GM12878 (cell line): ENCODE measurements at regions not wholly inside any gene's neighbourhood (a gene's known extent, or its start where the extent isn't known, plus 50 kb on each side); places are given as distances from the start of the nearest gene placed in this dataset.

Experiments
- ATAC-seq: fragments of 200-7000 bp; cut with Tn5 transposase; 3 replicates; pipeline ENCODE4 v1.9.1; 2020; ENCODE audit warnings: mild to moderate bottlenecking, moderate library complexity
- BruUV-seq: library from RNA; stranded (reverse); fragments of 400-500 nt; replicated peaks from 2 replicates; lab custom pipeline; 2021; lab: Mats Ljungman, UMichigan
- CTCF ChIA-PET: fragments of 300-600 bp; sonication (Branson Sonifier 250); formaldehyde crosslinking; extraction: SDS; loops from one replicate; lab custom pipeline; 2021; ENCODE audit warnings: inconsistent platforms; lab: Yijun Ruan, JAX
- POLR2A ChIA-PET: fragments of 350-600 bp; formaldehyde crosslinking; extraction: SDS; loops from one replicate; lab custom pipeline; 2021; ENCODE audit warnings: inconsistent platforms; lab: Charles Lee
- RAD21 ChIA-PET: fragments of 300-600 bp; sonication (Branson Sonifier 250); formaldehyde crosslinking; loops from one replicate; lab custom pipeline; 2023; ENCODE audit warnings: antibody characterized with exemption; ENCODE audit not compliant: unreplicated experiment; lab: Charles Lee
- SMC1A ChIA-PET: fragments of 300-600 bp; sonication (Branson Sonifier 250); formaldehyde crosslinking; loops from one replicate; lab custom pipeline; 2023; ENCODE audit not compliant: unreplicated experiment, uncharacterized antibody; lab: Charles Lee
- DNase-seq: peaks from one replicate; pipeline ENCODE4 v3.0.0-alpha.2; 2011; ENCODE audit warnings: low read depth, low spot score
- FAIRE-seq: peaks from 3 replicates; lab custom pipeline; 2011; peaks lifted over from hg19 to GRCh38; lab: Jason Lieb, UNC
- H2AFZ ChIP-seq: 2 replicates; pipeline ENCODE4 v1.6.0; 2011; ENCODE audit warnings: low read depth, low read length, control low read depth; ENCODE audit not compliant: control insufficient read depth
- H3K27ac ChIP-seq: 2 replicates; pipeline ENCODE4 v1.5.1; 2011; ENCODE audit warnings: control low read depth; ENCODE audit not compliant: control insufficient read depth, insufficient read depth
- H3K27me3 ChIP-seq, 2 experiments: replicated peaks in 1 of 2; 2 replicates each; pipeline versions ENCODE4 v1.6.0 to v1.6.1; 2011; ENCODE audit warnings: low read length in 1 of 2; ENCODE audit not compliant: control insufficient read depth in 2 of 2, insufficient read depth in 2 of 2
- H3K36me3 ChIP-seq, 2 experiments: 2 replicates each; pipeline ENCODE4 v1.5.1; 2011; ENCODE audit warnings: low read length in 1 of 2; ENCODE audit not compliant: control insufficient read depth in 2 of 2, insufficient read depth in 2 of 2
- H3K4me1 ChIP-seq: 2 replicates; pipeline ENCODE4 v1.6.1; 2011; ENCODE audit warnings: mild to moderate bottlenecking, low read length, moderate library complexity, mixed read lengths; ENCODE audit not compliant: control insufficient read depth, insufficient read depth
- H3K4me2 ChIP-seq: 2 replicates; pipeline ENCODE4 v1.6.0; 2011; ENCODE audit warnings: control low read depth; ENCODE audit not compliant: control insufficient read depth, insufficient read depth
- H3K4me3 ChIP-seq: fragments of 200-600 bp; sonication (generic); 2 replicates; pipeline ENCODE4 v1.5.1; 2016
- H3K79me2 ChIP-seq: 2 replicates; pipeline ENCODE4 v1.6.0; 2011; ENCODE audit warnings: low read length; ENCODE audit not compliant: control insufficient read depth, insufficient read depth
- H3K9ac ChIP-seq: 2 replicates; pipeline ENCODE4 v1.8.0; 2011; ENCODE audit warnings: low read length, control low read depth, mixed read lengths; ENCODE audit not compliant: control insufficient read depth, insufficient read depth
- H3K9me3 ChIP-seq: replicated peaks from 3 replicates; pipeline ENCODE4 v1.5.1; 2011; ENCODE audit warnings: mild to moderate bottlenecking, low read length; ENCODE audit not compliant: control insufficient read depth, insufficient read depth
- H4K20me1 ChIP-seq: 2 replicates; pipeline ENCODE4 v1.6.0; 2011; ENCODE audit not compliant: control insufficient read depth, insufficient read depth
- MXI1 ChIP-seq: fragments of 150-350 bp; IDR thresholded peaks from 2 replicates; pipeline ENCODE4 v1.6.1; 2011; ENCODE audit warnings: low read depth, mild to moderate bottlenecking, inconsistent platforms, low read length, improper control_type of control experiment
- RAD21 ChIP-seq: IDR thresholded peaks from 2 replicates; pipeline ENCODE4 v1.6.1; 2011; ENCODE audit warnings: mild to moderate bottlenecking, low read depth, low read length, moderate library complexity; ENCODE audit not compliant: insufficient read depth
- SMC3 ChIP-seq: IDR thresholded peaks from 2 replicates; pipeline ENCODE4 v1.6.1; 2011; ENCODE audit warnings: low read length, improper control_type of control experiment, borderline replicate concordance
- STAT3 ChIP-seq: IDR thresholded peaks from 2 replicates; pipeline ENCODE4 v1.6.1; 2011; ENCODE audit warnings: low read depth, low read length, improper control_type of control experiment
- ZBED1 ChIP-seq: IDR thresholded peaks from 2 replicates; pipeline ENCODE4 v1.6.1; 2016; ENCODE audit warnings: borderline replicate concordance
- ZNF217 ChIP-seq: fragments of 450-650 bp; IDR thresholded peaks from 2 replicates; pipeline ENCODE4 v1.6.1; 2017; ENCODE audit warnings: antibody characterized with exemption, mild to moderate bottlenecking
- WGBS: methylation state at CpG from one replicate; pipeline ENCODE4 v1.1.6; 2016; ENCODE audit warnings: low lambda C conversion rate; ENCODE audit not compliant: insufficient replicate concordance, insufficient coverage; ENCODE audit errors: missing lambda C conversion rate; 5-methylcytosine and 5-hydroxymethylcytosine counted together
- in situ Hi-C: fragments of 300-500 bp; cut with MboI; formaldehyde crosslinking; loops from 9 replicates; pipeline ENCODE4 v1.14.3; 2018; ENCODE audit warnings: mixed read lengths
- intact Hi-C: fragments of 100-400 bp; cut with micrococcal nuclease; formaldehyde crosslinking; loops from one replicate; pipeline ENCODE4 v1.14.2; 2022; ENCODE audit not compliant: unreplicated experiment
- TF ChIP-seq, protein P1 (sequence below), 3 experiments: IDR thresholded peaks in 2 of 3; conservative IDR thresholded peaks in 1 of 3; 2 replicates each; pipeline ENCODE4 v1.5.1; 2011; ENCODE audit warnings: low read depth in 3 of 3, low read length in 3 of 3, mild to moderate bottlenecking in 3 of 3, control low read depth in 2 of 3, moderate library complexity in 2 of 3, inconsistent platforms in 1 of 3, mixed read lengths in 1 of 3; ENCODE audit not compliant: control insufficient read depth in 2 of 3, insufficient read depth in 1 of 3; ENCODE audit errors: extremely low read depth in 1 of 3

DNA sequence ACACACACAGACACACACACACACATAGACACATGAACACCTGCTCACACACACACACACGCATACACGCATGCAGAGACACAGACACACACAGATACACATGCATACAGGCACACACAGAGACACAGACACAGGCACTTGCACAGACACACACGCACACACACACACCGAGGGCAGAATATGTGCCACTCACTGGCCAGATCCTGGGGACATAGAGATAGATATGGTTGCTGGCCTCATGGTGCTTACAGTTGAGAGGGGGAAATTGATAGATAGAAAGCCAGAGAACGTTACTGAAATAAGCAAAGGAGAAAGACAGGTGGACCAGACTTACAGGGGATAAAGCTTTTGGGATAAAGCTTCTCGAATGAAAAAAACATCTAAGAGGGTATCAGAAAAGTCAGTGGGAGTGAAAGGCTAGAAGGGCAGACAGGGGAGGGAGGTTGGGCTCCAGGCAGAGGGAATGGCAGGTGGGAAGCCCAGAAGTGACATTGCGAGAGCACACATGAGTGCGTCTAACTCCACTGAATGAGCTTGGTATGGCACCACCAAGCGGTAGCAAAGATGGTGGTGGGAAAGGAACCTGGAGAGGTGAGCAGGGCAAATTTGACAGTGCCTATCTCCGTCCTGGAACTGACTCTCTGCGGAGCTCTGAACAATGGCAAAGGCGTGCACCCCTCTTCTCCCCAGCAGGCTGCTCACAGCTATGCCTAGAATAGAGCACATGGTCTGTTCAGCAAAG, 390.1 kb upstream of the TRIB2 start:
- Histone ChIP-seq H3K79me2 (no peaks in the 10 kb centered on the region), H2AFZ (no peak overlapping the region), H3K4me1 (no peaks in the 10 kb centered on the region), H3K27me3 (no peaks in the 10 kb centered on the region), H4K20me1 (no peaks in the 10 kb centered on the region), H3K9ac (no peak overlapping the region), H3K4me3 (no peak overlapping the region), H3K9me3 (no peaks in the 10 kb centered on the region), H3K36me3 (no peaks in the 10 kb centered on the region), H3K27ac (no peak overlapping the region), H3K4me2 (no peak overlapping the region)
- RAD21 ChIA-PET = no interaction called here
- POLR2A ChIA-PET = no interaction called here
- intact Hi-C loops = no loop called here
- TF ChIP-seq ZNF217 = no peak
- peak; percentile 13; the same call in 1 of the 2 replicates for TF ChIP-seq SMC3
- no peak for TF ChIP-seq STAT3
- no peak for TF ChIP-seq MXI1
- TF ChIP-seq ZBED1 = no peak
- TF ChIP-seq RAD21 = peak; percentile 58
- TF ChIP-seq, protein P1, sequence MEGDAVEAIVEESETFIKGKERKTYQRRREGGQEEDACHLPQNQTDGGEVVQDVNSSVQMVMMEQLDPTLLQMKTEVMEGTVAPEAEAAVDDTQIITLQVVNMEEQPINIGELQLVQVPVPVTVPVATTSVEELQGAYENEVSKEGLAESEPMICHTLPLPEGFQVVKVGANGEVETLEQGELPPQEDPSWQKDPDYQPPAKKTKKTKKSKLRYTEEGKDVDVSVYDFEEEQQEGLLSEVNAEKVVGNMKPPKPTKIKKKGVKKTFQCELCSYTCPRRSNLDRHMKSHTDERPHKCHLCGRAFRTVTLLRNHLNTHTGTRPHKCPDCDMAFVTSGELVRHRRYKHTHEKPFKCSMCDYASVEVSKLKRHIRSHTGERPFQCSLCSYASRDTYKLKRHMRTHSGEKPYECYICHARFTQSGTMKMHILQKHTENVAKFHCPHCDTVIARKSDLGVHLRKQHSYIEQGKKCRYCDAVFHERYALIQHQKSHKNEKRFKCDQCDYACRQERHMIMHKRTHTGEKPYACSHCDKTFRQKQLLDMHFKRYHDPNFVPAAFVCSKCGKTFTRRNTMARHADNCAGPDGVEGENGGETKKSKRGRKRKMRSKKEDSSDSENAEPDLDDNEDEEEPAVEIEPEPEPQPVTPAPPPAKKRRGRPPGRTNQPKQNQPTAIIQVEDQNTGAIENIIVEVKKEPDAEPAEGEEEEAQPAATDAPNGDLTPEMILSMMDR (IDR thresholded peaks at IDR 0.05 in 2 of 3, conservative IDR thresholded peaks at IDR 0.05 in 1 of 3; ENCODE audit: control insufficient read depth in 2 of 3, extremely low read depth in 1 of 3, insufficient read depth in 1 of 3, low read depth in 3 of 3, low read length in 3 of 3) = peak; percentile 15 to 40 (median 28); a peak in 4 of 6 replicates
- 57% methylated on average over 10 of the region's 12 CpGs for WGBS
- peak; percentile 49; the same call in 2 of the 3 replicates for ATAC-seq
- DNase-seq = no peak
- SMC1A ChIA-PET = interaction anchor here (0.5 to 1.6 kb wide), 11 partner anchors 10 to 564 kb away, joined by 3 to 4 read pairs (median 3); no protein-coding TSS in a partner anchor
- FAIRE-seq = peak; percentile 35
- BruUV-seq = TSS peak; percentile 13
- CTCF ChIA-PET = interaction anchor here (0.6 to 1.3 kb wide), 5 partner anchors 158 to 497 kb away, joined by 3 to 5 read pairs (median 3); no protein-coding TSS in a partner anchor
- in situ Hi-C loops = no loop called here
